IPS-18a (cell line): ENCODE measurements at regions not wholly inside any gene's neighbourhood (a gene's known extent, or its start where the extent isn't known, plus 50 kb on each side); places are given as distances from the start of the nearest gene placed in this dataset.

ENCODE experiments used
- H3K27ac ChIP-seq: one replicate; pipeline ENCODE4 v1.5.1; 2013; ENCODE audit warnings: low read length
- H3K27me3 ChIP-seq: one replicate; pipeline ENCODE4 v1.6.1; 2013; ENCODE audit warnings: mild to moderate bottlenecking, low read length; ENCODE audit not compliant: control insufficient read depth, insufficient read depth
- H3K36me3 ChIP-seq: one replicate; pipeline ENCODE4 v1.6.1; 2013; ENCODE audit warnings: low read depth, low read length; ENCODE audit not compliant: control insufficient read depth
- H3K4me1 ChIP-seq: one replicate; pipeline ENCODE4 v1.6.1; 2013; ENCODE audit warnings: low read depth, low read length; ENCODE audit not compliant: control insufficient read depth
- H3K4me3 ChIP-seq: one replicate; pipeline ENCODE4 v1.5.1; 2013; ENCODE audit warnings: low read length
- H3K9ac ChIP-seq: one replicate; pipeline ENCODE4 v1.6.1; 2013; ENCODE audit warnings: mild to moderate bottlenecking, low read length, moderate library complexity
- H3K9me3 ChIP-seq: one replicate; pipeline ENCODE4 v1.6.1; 2013; ENCODE audit warnings: low read depth, low read length; ENCODE audit not compliant: control insufficient read depth

- no peak overlapping the region for H3K27ac ChIP-seq
- no peak overlapping the region for H3K4me3 ChIP-seq
- H3K27me3 ChIP-seq: no peaks in the 10 kb centered on the region
- no peaks in the 10 kb centered on the region for H3K9me3 ChIP-seq
- H3K9ac ChIP-seq: no peak overlapping the region
- no peaks in the 10 kb centered on the region for H3K4me1 ChIP-seq
- no peaks in the 10 kb centered on the region for H3K36me3 ChIP-seq
Measured at GRCh38 chr7:85748861-85749260, 562.0 kb upstream of the SEMA3D start.

GRCh38 chr7:85737426-85737825, 550.6 kb upstream of the SEMA3D start:
- no peak overlapping the region for H3K4me3 ChIP-seq
- H3K9me3 ChIP-seq: no peaks in the 10 kb centered on the region
- H3K27me3 ChIP-seq: no peaks in the 10 kb centered on the region
- no peak overlapping the region for H3K9ac ChIP-seq
- no peaks in the 10 kb centered on the region for H3K36me3 ChIP-seq
- no peaks in the 10 kb centered on the region for H3K4me1 ChIP-seq
- no peak overlapping the region for H3K27ac ChIP-seq

- Histone ChIP-seq H3K9me3 (no peaks in the 10 kb centered on the region), H3K36me3 (no peaks in the 10 kb centered on the region), H3K27ac (no peak overlapping the region), H3K27me3 (no peaks in the 10 kb centered on the region), H3K4me1 (no peaks in the 10 kb centered on the region), H3K9ac (no peak overlapping the region), H3K4me3 (no peak overlapping the region)
Measured at GRCh38 chr7:85736085-85736484, 549.2 kb upstream of the SEMA3D start.

GRCh38 chr7:85734823-85735222, 548.0 kb upstream of the SEMA3D start:
- Histone ChIP-seq H3K27me3 (no peaks in the 10 kb centered on the region), H3K9ac (no peak overlapping the region), H3K9me3 (no peaks in the 10 kb centered on the region), H3K36me3 (no peaks in the 10 kb centered on the region), H3K27ac (no peak overlapping the region), H3K4me1 (no peaks in the 10 kb centered on the region), H3K4me3 (no peak overlapping the region)

GRCh38 chr7:85733169-85733915, 546.5 kb upstream of the SEMA3D start:
- Histone ChIP-seq H3K36me3 (no peaks in the 10 kb centered on the region), H3K4me3 (no peak overlapping the region), H3K27ac (no peak overlapping the region), H3K4me1 (no peaks in the 10 kb centered on the region), H3K27me3 (no peaks in the 10 kb centered on the region), H3K9ac (no peak overlapping the region), H3K9me3 (no peaks in the 10 kb centered on the region)

- no peak overlapping the region for H3K9ac ChIP-seq
- no peaks in the 10 kb centered on the region for H3K27me3 ChIP-seq
- no peak overlapping the region for H3K4me3 ChIP-seq
- no peaks in the 10 kb centered on the region for H3K4me1 ChIP-seq
- no peaks in the 10 kb centered on the region for H3K36me3 ChIP-seq
- no peaks in the 10 kb centered on the region for H3K9me3 ChIP-seq
- H3K27ac ChIP-seq: no peak overlapping the region
Measured at GRCh38 chr7:85730012-85730411, 543.2 kb upstream of the SEMA3D start.

GRCh38 chr7:85725026-85725425, 538.2 kb upstream of the SEMA3D start:
- Histone ChIP-seq H3K9me3 (no peaks in the 10 kb centered on the region), H3K4me1 (no peaks in the 10 kb centered on the region), H3K9ac (no peak overlapping the region), H3K27ac (no peak overlapping the region), H3K4me3 (no peak overlapping the region), H3K36me3 (no peaks in the 10 kb centered on the region), H3K27me3 (no peaks in the 10 kb centered on the region)

GRCh38 chr7:85719981-85720953, 533.4 kb upstream of the SEMA3D start:
- no peaks in the 10 kb centered on the region for H3K36me3 ChIP-seq
- no peak overlapping the region for H3K27ac ChIP-seq
- H3K27me3 ChIP-seq: no peaks in the 10 kb centered on the region
- no peak overlapping the region for H3K4me3 ChIP-seq
- H3K9ac ChIP-seq: no peak overlapping the region
- H3K4me1 ChIP-seq: no peaks in the 10 kb centered on the region
- no peaks in the 10 kb centered on the region for H3K9me3 ChIP-seq

- Histone ChIP-seq H3K36me3 (no peaks in the 10 kb centered on the region), H3K27ac (no peak overlapping the region), H3K4me1 (no peaks in the 10 kb centered on the region), H3K9me3 (no peaks in the 10 kb centered on the region), H3K27me3 (no peaks in the 10 kb centered on the region), H3K4me3 (no peak overlapping the region), H3K9ac (no peak overlapping the region)
Measured at GRCh38 chr7:85716353-85716752, 529.5 kb upstream of the SEMA3D start.

GRCh38 chr7:85714951-85715350, 528.1 kb upstream of the SEMA3D start:
- H3K4me1 ChIP-seq: no peaks in the 10 kb centered on the region
- no peaks in the 10 kb centered on the region for H3K36me3 ChIP-seq
- H3K27me3 ChIP-seq: no peaks in the 10 kb centered on the region
- H3K9ac ChIP-seq: no peak overlapping the region
- no peak overlapping the region for H3K27ac ChIP-seq
- H3K4me3 ChIP-seq: no peak overlapping the region
- H3K9me3 ChIP-seq: no peaks in the 10 kb centered on the region

GRCh38 chr7:85714043-85714578, 527.3 kb upstream of the SEMA3D start:
- H3K36me3 ChIP-seq: no peaks in the 10 kb centered on the region
- no peak overlapping the region for H3K27ac ChIP-seq
- no peaks in the 10 kb centered on the region for H3K27me3 ChIP-seq
- no peaks in the 10 kb centered on the region for H3K9me3 ChIP-seq
- H3K4me3 ChIP-seq: no peak overlapping the region
- H3K4me1 ChIP-seq: no peaks in the 10 kb centered on the region
- no peak overlapping the region for H3K9ac ChIP-seq
